ENCODE measurements at regions not wholly inside any gene's neighbourhood (a gene's known extent, or its start where the extent isn't known, plus 50 kb on each side); places are given as distances from the start of the nearest gene placed in this dataset.
A peak's percentile ranks its signal among the peaks of the same experiment; 100 is the strongest.

GRCh38 chr20:40160097-40160550, 528.9 kb downstream of the MAFB start:
- Histone ChIP-seq H3K27ac (ENCODE audit: insufficient read depth, low read depth, low read length) (no peak overlapping the region), H3K9me1 (replicated peaks; ENCODE audit: control insufficient read depth, extremely low read depth, insufficient read depth, low read length) (no peaks in the 10 kb centered on the region), H2AFZ (ENCODE audit: low read depth, low read length) (no peak overlapping the region), H3K4me1 (ENCODE audit: control insufficient read depth, extremely low read depth, insufficient read depth, low read length) (no peaks in the 10 kb centered on the region), H3K4me2 (ENCODE audit: insufficient read depth, low read length) (no peak overlapping the region), H3K27me3 (ENCODE audit: control insufficient read depth in 2 of 2, insufficient read depth in 2 of 2, low read length in 2 of 2) (no peaks in the 10 kb centered on the region), H3K36me3 (ENCODE audit: control insufficient read depth in 2 of 2, extremely low read depth in 1 of 2, insufficient read depth in 2 of 2, low read length in 2 of 2) (no peaks in the 10 kb centered on the region), H3K9me3 (replicated peaks; ENCODE audit: control insufficient read depth, insufficient read depth, low read length) (no peaks in the 10 kb centered on the region), H4K20me1 (replicated peaks; ENCODE audit: control insufficient read depth, extremely low read depth, insufficient read depth, low read length) (no peaks in the 10 kb centered on the region), H3K4me3 (replicated peaks in 1 of 3; ENCODE audit: insufficient read depth in 1 of 3, low read depth in 1 of 3, low read length in 3 of 3) (no peak overlapping the region), H3K9ac (replicated peaks; ENCODE audit: extremely low read depth, insufficient read depth, low read length) (no peak overlapping the region), H3K79me2 (ENCODE audit: control insufficient read depth, insufficient read depth, low read length) (no peaks in the 10 kb centered on the region)
- FAIRE-seq, result peak; percentile 76
- ChIA-PET POLR2A (interaction anchor here (2.6 kb wide), 1 partner anchor 529 kb away, joined by 8 read pairs; the partner anchor contains the start of gene MAFB), CTCF (interaction anchor here (0.5 to 5.7 kb wide), 32 partner anchors 8 to 1110 kb away, joined by 3 to 95 read pairs (median 3); partner anchors contain the start of gene MAFB)
- dilution Hi-C loops (cut with MboI; ENCODE audit: extremely low pct_ligation_motif_present, low sequenced_read_pairs) (no loop called here), intact Hi-C loops (cut with micrococcal nuclease) (loop anchor here (1.0 to 10.0 kb wide), 6 partner anchors 92 to 1725 kb away; no protein-coding TSS in a partner anchor)
- BruUV-seq (replicated peaks), result no TSS peak
- TF ChIP-seq GATA2 (IDR thresholded peaks at IDR 0.05; ENCODE audit: insufficient read depth, insufficient read length, low read depth, low read length) (no peak), CTCF (IDR thresholded peaks at IDR 0.05; ENCODE audit: extremely low read depth in 1 of 2, insufficient read depth in 1 of 2, low read depth in 1 of 2, low read length in 2 of 2) (peak; percentile 83 to 89), MYC (IDR thresholded peaks at IDR 0.05; ENCODE audit: low read depth, low read length) (no peak)
- peak; percentile 75 for DNase-seq (ENCODE audit: low read depth, low spot score)

GRCh38 chr20:40159276-40159675, 529.8 kb downstream of the MAFB start:
- FAIRE-seq (no peak), DNase-seq (ENCODE audit: low read depth, low spot score) (no peak)
- Histone ChIP-seq H3K4me2 (ENCODE audit: insufficient read depth, low read length) (no peak overlapping the region), H4K20me1 (replicated peaks; ENCODE audit: control insufficient read depth, extremely low read depth, insufficient read depth, low read length) (no peaks in the 10 kb centered on the region), H3K27ac (ENCODE audit: insufficient read depth, low read depth, low read length) (no peak overlapping the region), H3K9me3 (replicated peaks; ENCODE audit: control insufficient read depth, insufficient read depth, low read length) (no peaks in the 10 kb centered on the region), H3K36me3 (ENCODE audit: control insufficient read depth in 2 of 2, extremely low read depth in 1 of 2, insufficient read depth in 2 of 2, low read length in 2 of 2) (no peaks in the 10 kb centered on the region), H3K27me3 (ENCODE audit: control insufficient read depth in 2 of 2, insufficient read depth in 2 of 2, low read length in 2 of 2) (no peaks in the 10 kb centered on the region), H3K9me1 (replicated peaks; ENCODE audit: control insufficient read depth, extremely low read depth, insufficient read depth, low read length) (no peaks in the 10 kb centered on the region), H3K4me1 (ENCODE audit: control insufficient read depth, extremely low read depth, insufficient read depth, low read length) (no peaks in the 10 kb centered on the region), H3K4me3 (replicated peaks in 1 of 3; ENCODE audit: insufficient read depth in 1 of 3, low read depth in 1 of 3, low read length in 3 of 3) (no peak overlapping the region), H2AFZ (ENCODE audit: low read depth, low read length) (no peak overlapping the region), H3K79me2 (ENCODE audit: control insufficient read depth, insufficient read depth, low read length) (no peaks in the 10 kb centered on the region), H3K9ac (replicated peaks; ENCODE audit: extremely low read depth, insufficient read depth, low read length) (no peak overlapping the region)
- intact Hi-C loops (cut with micrococcal nuclease) (no loop called here), dilution Hi-C loops (cut with MboI; ENCODE audit: extremely low pct_ligation_motif_present, low sequenced_read_pairs) (no loop called here)
- TF ChIP-seq, protein P1, sequence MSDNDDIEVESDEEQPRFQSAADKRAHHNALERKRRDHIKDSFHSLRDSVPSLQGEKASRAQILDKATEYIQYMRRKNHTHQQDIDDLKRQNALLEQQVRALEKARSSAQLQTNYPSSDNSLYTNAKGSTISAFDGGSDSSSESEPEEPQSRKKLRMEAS (IDR thresholded peaks at IDR 0.05; ENCODE audit: insufficient read depth, insufficient read length), result no peak
- TF ChIP-seq GATA2 (IDR thresholded peaks at IDR 0.05; ENCODE audit: insufficient read depth, insufficient read length, low read depth, low read length) (no peak), POLR2AphosphoS5 (IDR thresholded peaks at IDR 0.05; ENCODE audit: insufficient read depth, low read depth, low read length) (no peak), POLR2A (IDR thresholded peaks at IDR 0.05; ENCODE audit: low read depth, low read length) (no peak), EZH2 (IDR thresholded peaks at IDR 0.05; ENCODE audit: borderline replicate concordance, low read depth, low read length, severe bottlenecking) (no peak), MYC (IDR thresholded peaks at IDR 0.05; ENCODE audit: low read depth, low read length) (no peak), JUN (IDR thresholded peaks at IDR 0.05; ENCODE audit: borderline replicate concordance, insufficient read depth, insufficient read length, low read depth) (no peak), CTCF (IDR thresholded peaks at IDR 0.05; ENCODE audit: extremely low read depth in 1 of 2, insufficient read depth in 1 of 2, low read depth in 1 of 2, low read length in 2 of 2) (no peak), FOS (IDR thresholded peaks at IDR 0.05; ENCODE audit: borderline replicate concordance, insufficient read depth, low read length) (no peak)
- no TSS peak for BruUV-seq (replicated peaks)
- POLR2A ChIA-PET, result interaction anchor here (2.6 kb wide), 1 partner anchor 530 kb away, joined by 8 read pairs; the partner anchor contains the start of gene MAFB
- CTCF ChIA-PET, result interaction anchor here (0.6 to 5.7 kb wide), 14 partner anchors 9 to 1109 kb away, joined by 3 to 95 read pairs (median 4); partner anchors contain the start of gene MAFB
